B cell (primary cell): ENCODE measurements at regions not wholly inside any gene's neighbourhood (a gene's known extent, or its start where the extent isn't known, plus 50 kb on each side); places are given as distances from the start of the nearest gene placed in this dataset.

ENCODE experiments used
- ATAC-seq: fragments of 200-7000 bp; cut with Tn5 transposase; one replicate; pipeline ENCODE4 v1.10.0; 2021; ENCODE audit warnings: low read depth, mild to moderate bottlenecking, moderate number of reproducible peaks, moderate library complexity
- CTCF ChIA-PET: fragments of 350-600 bp; sonication (Branson Sonifier 250); formaldehyde crosslinking; loops from one replicate; lab custom pipeline; 2021; ENCODE audit warnings: antibody characterized with exemption, inconsistent platforms; lab: Charles Lee
- POLR2A ChIA-PET: fragments of 350-600 bp; sonication (Branson Sonifier 250); formaldehyde crosslinking; loops from one replicate; lab custom pipeline; 2021; ENCODE audit warnings: antibody characterized with exemption; lab: Charles Lee
- DNase-seq: peaks from one replicate; pipeline ENCODE4 v3.0.0; 2013
- H2AFZ ChIP-seq: 2 replicates; pipeline ENCODE4 v1.6.1; 2012; ENCODE audit warnings: mild to moderate bottlenecking, low read depth, low read length; ENCODE audit not compliant: insufficient read depth, poor library complexity, severe bottlenecking
- H3K27ac ChIP-seq, 2 donors: 1 replicate in 1 of 2; 2 replicates in 1 of 2; pipeline ENCODE4 v1.5.1; 2012 to 2013; ENCODE audit warnings: low read length in 2 of 2, mild to moderate bottlenecking in 2 of 2, moderate library complexity in 1 of 2
- H3K27me3 ChIP-seq, 4 experiments: fragments of 200-600 bp in 1 of 4; sonication (generic) in 1 of 4; replicated peaks in 1 of 4; 1 replicate in 2 of 4; 2 replicates in 2 of 4; pipeline versions ENCODE4 v1.6.1 to v1.7.0; 2013 to 2016; ENCODE audit warnings: low read length in 3 of 4, mild to moderate bottlenecking in 2 of 4, mixed read lengths in 1 of 4, moderate library complexity in 1 of 4; ENCODE audit not compliant: insufficient read depth in 4 of 4, control insufficient read depth in 3 of 4; ENCODE audit errors: control extremely low read depth in 1 of 4
- H3K36me3 ChIP-seq, 2 experiments: replicated peaks in 1 of 2; 1 replicate in 1 of 2; 2 replicates in 1 of 2; pipeline versions ENCODE4 v1.6.1 to v1.7.1; 2013; ENCODE audit warnings: low read length in 1 of 2; ENCODE audit not compliant: insufficient read depth in 2 of 2, control insufficient read depth in 1 of 2; ENCODE audit errors: control extremely low read depth in 1 of 2, extremely low read depth in 1 of 2
- H3K4me1 ChIP-seq, 2 donors: fragments of 200-600 bp in 1 of 2; sonication (generic) in 1 of 2; 1 replicate in 1 of 2; 2 replicates in 1 of 2; pipeline versions ENCODE4 v1.5.1 to v1.6.1; 2013 to 2017; ENCODE audit warnings: low read length in 2 of 2; ENCODE audit not compliant: control insufficient read depth in 2 of 2, insufficient read depth in 2 of 2
- H3K4me2 ChIP-seq: replicated peaks from 2 replicates; pipeline ENCODE3; 2012; ENCODE audit warnings: mild to moderate bottlenecking, low read depth, low read length; ENCODE audit not compliant: poor library complexity, severe bottlenecking
- H3K4me3 ChIP-seq, 5 experiments: fragments of 200-600 bp in 1 of 5; sonication (generic) in 1 of 5; 1 replicate in 3 of 5; 2 replicates in 2 of 5; pipeline versions ENCODE4 v1.5.1 to v1.7.0; 2011 to 2016; ENCODE audit warnings: low read length in 4 of 5, mild to moderate bottlenecking in 4 of 5, low read depth in 2 of 5, control low read depth in 1 of 5, moderate library complexity in 1 of 5; ENCODE audit not compliant: insufficient read depth in 1 of 5; ENCODE audit errors: control extremely low read depth in 1 of 5, extremely low read depth in 1 of 5
- H3K79me2 ChIP-seq: fragments of 200-600 bp; sonication (generic); one replicate; pipeline ENCODE4 v1.6.0; 2016; ENCODE audit warnings: low read length; ENCODE audit not compliant: control insufficient read depth, insufficient read depth
- H3K9ac ChIP-seq: fragments of 200-600 bp; sonication (generic); 2 replicates; pipeline ENCODE4 v1.6.1; 2017; ENCODE audit warnings: mild to moderate bottlenecking, low read length, moderate library complexity
- H3K9me3 ChIP-seq, 3 donors: one replicate each; pipeline versions ENCODE4 v1.6.1 to v1.7.1; 2013; ENCODE audit warnings: low read length in 2 of 3; ENCODE audit not compliant: control insufficient read depth in 2 of 3, insufficient read depth in 1 of 3; ENCODE audit errors: control extremely low read depth in 1 of 3
- H4K20me1 ChIP-seq: 2 replicates; pipeline ENCODE4 v1.6.0; 2012; ENCODE audit warnings: mild to moderate bottlenecking, low read length; ENCODE audit not compliant: insufficient read depth, control insufficient read depth, poor library complexity, severe bottlenecking
- H3K27ac Mint-ChIP-seq: one replicate; pipeline ENCODE4 v1.8.0; 2021; ENCODE audit warnings: mixed read lengths
- H3K27me3 Mint-ChIP-seq: one replicate; pipeline ENCODE4 v1.8.0; 2021; ENCODE audit warnings: mixed read lengths
- H3K4me1 Mint-ChIP-seq: one replicate; pipeline ENCODE4 v1.8.0; 2021; ENCODE audit warnings: mixed read lengths
- H3K4me3 Mint-ChIP-seq: one replicate; pipeline ENCODE4 v1.8.0; 2021; ENCODE audit warnings: mixed read lengths
- H3K9me3 Mint-ChIP-seq: one replicate; pipeline ENCODE4 v1.8.0; 2022; ENCODE audit warnings: mixed read lengths; ENCODE audit not compliant: insufficient read depth
- CTCF ChIP-seq: fragments of 200-600 bp; IDR thresholded peaks from one replicate; pipeline ENCODE4 v1.8.0; 2022; ENCODE audit warnings: antibody characterized with exemption, mild to moderate bottlenecking
- EZH2 ChIP-seq: IDR thresholded peaks from 2 replicates; pipeline ENCODE4 v1.6.1; 2012; ENCODE audit warnings: borderline replicate concordance, low read depth, mild to moderate bottlenecking, moderate library complexity, low read length; ENCODE audit not compliant: insufficient read depth, poor library complexity, severe bottlenecking
- WGBS: methylation state at CpG from one replicate; pipeline ENCODE4 v1.1.5; 2013; ENCODE audit warnings: missing lambda C conversion rate; ENCODE audit not compliant: insufficient coverage; 5-methylcytosine and 5-hydroxymethylcytosine counted together
- intact Hi-C: fragments of 100-400 bp; cut with micrococcal nuclease; formaldehyde crosslinking; loops from one replicate; pipeline ENCODE4 v1.10.0; 2022

- DNase-seq = no peak
- Histone ChIP-seq H3K27ac (no peak overlapping the region), H3K27me3 (no peaks in the 10 kb centered on the region), H2AFZ (no peak overlapping the region), H3K4me1 (no peaks in the 10 kb centered on the region), H3K9me3 (peaks cover 0 to 3% (median 0%) of the 10 kb centered on the region in 3 donors), H3K36me3 (no peaks in the 10 kb centered on the region), H3K4me3 (no peak overlapping the region), H3K79me2 (no peaks in the 10 kb centered on the region), H3K9ac (no peak overlapping the region), H3K4me2 (no peak overlapping the region), H4K20me1 (no peaks in the 10 kb centered on the region)
- TF ChIP-seq EZH2 = no peak
- TF ChIP-seq CTCF = no peak
- CTCF ChIA-PET = no interaction called here
- POLR2A ChIA-PET = no interaction called here
- Mint-ChIP-seq H3K27ac (no peak overlapping the region), H3K4me1 (no peaks in the 10 kb centered on the region), H3K4me3 (no peak overlapping the region), H3K27me3 (no peaks in the 10 kb centered on the region), H3K9me3 (peaks cover 2% of the 10 kb centered on the region)
- no CpG with 5 or more reads among the region's 1 CpG for WGBS
- intact Hi-C loops = no loop called here
- ATAC-seq = no peak
Observed at GRCh38 chr17:52899235-52899634, 740.7 kb upstream of the CA10 start.

DNA sequence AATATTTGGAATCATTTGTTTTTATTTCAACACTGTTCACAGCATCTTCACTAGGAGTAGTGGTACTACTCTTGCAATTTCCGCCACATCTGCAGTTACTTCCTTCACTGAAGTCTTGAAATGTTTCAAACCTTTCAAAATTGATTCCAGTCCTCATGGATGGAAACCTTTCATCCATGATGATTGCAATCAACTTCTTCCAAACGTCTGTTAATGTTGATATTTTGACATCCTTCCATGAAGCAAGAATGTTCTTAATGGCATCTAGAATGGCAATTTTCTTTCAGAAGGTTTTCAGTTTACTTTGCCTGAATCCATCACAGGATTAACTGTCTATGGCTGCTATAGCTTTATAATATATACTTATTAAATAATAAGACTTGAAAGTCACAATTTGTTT lies 736.8 kb upstream of the CA10 start:
- no CpG with 5 or more reads among the region's 2 CpGs for WGBS
- H3K79me2 ChIP-seq = no peaks in the 10 kb centered on the region
- H3K36me3 ChIP-seq = no peaks in the 10 kb centered on the region
- H3K9me3 Mint-ChIP-seq = peaks cover 3% of the 10 kb centered on the region
- no peaks in the 10 kb centered on the region for H3K9me3 ChIP-seq
- no peaks in the 10 kb centered on the region for H3K4me1 Mint-ChIP-seq
- no peak overlapping the region for H3K27ac ChIP-seq
- no peak overlapping the region for H3K4me3 Mint-ChIP-seq
- H4K20me1 ChIP-seq = no peaks in the 10 kb centered on the region
- H3K9ac ChIP-seq = no peak overlapping the region
- no peaks in the 10 kb centered on the region for H3K27me3 ChIP-seq
- no peak for DNase-seq
- no peaks in the 10 kb centered on the region for H3K27me3 Mint-ChIP-seq
- TF ChIP-seq EZH2 (no peak), CTCF (no peak)
- no peak overlapping the region for H3K4me3 ChIP-seq
- no peak for ATAC-seq
- intact Hi-C loops = no loop called here
- no peak overlapping the region for H3K4me2 ChIP-seq
- no peak overlapping the region for H3K27ac Mint-ChIP-seq
- H3K4me1 ChIP-seq = no peaks in the 10 kb centered on the region
- POLR2A ChIA-PET = no interaction called here
- H2AFZ ChIP-seq = no peak overlapping the region
- CTCF ChIA-PET = no interaction called here
